Smooth muscle cell of the brain vasculature (primary cell): ENCODE measurements at regions not wholly inside any gene's neighbourhood (a gene's known extent, or its start where the extent isn't known, plus 50 kb on each side); places are given as distances from the start of the nearest gene placed in this dataset.

ENCODE experiments used
- DNase-seq: peaks from one replicate; pipeline ENCODE4 v3.0.0-alpha.2; 2012; ENCODE audit warnings: low read depth, low spot score

- DNase-seq: no peak
Observed at GRCh38 chr15:93880358-93880757, 351.0 kb upstream of the MCTP2 start.

DNA sequence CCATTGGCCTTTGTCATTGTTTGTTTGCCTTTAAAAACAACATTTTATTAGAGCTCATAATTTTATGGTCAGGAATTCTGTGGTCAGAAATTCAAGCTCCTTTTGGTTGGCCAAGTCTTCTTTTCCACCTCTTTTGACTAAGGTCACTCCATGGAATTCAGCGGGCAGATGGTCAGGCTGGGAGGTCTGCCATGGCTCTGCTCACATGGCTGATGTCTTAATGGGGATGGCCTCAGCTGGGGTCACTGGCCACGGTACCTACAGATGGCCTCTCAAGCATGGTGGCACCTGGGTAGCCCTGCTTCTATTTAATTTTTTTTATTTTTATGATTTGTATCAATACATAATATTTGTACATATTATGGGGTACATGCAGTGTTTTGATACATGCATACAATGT, 360.8 kb upstream of the MCTP2 start:
- no peak for DNase-seq

DNA sequence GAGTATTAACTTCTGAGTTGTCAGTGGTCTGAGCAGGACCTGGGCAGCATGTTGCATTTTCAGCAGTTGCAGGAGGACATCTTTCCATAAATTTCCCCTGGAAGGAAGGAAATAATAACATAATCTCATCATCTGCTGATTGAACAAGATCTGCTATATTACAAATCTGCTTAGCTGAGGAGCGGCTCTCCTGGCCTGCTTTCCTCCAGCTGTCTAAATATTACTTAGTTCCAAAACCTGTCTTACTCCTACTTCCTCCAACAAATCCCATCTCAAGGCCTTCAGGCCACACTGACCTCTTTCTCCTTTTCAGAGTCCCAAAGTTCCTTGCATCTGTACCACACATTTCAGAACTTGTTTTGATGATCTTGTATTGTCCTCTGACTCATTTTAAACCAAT, 364.4 kb upstream of the MCTP2 start:
- DNase-seq: no peak

- no peak for DNase-seq
Observed at GRCh38 chr15:93866476-93866875, 364.9 kb upstream of the MCTP2 start.

GRCh38 chr15:93865586-93865985, 365.8 kb upstream of the MCTP2 start:
- no peak for DNase-seq

- no peak for DNase-seq
Observed at GRCh38 chr15:93862791-93863190, 368.6 kb upstream of the MCTP2 start.

GRCh38 chr15:93861956-93862741, 369.2 kb upstream of the MCTP2 start:
- no peak for DNase-seq

DNA sequence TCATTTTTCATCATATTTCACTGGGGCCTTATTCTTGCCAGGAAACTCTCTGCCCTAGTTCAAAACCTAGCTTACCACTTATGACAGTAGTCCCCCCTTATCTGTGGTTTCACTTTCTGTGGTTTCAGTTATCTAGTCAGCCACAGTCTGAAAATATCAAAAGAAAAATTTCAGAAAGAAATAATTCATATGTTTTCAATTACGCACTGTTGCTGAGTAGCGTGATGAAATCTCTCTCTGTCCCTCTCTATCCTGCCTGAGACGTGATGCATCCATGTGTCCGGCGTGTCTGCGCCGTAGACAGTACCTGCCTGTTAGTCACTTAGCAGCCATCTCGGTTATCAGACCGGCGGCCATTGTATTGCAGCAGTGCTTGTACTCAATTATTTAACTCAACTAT, 369.9 kb upstream of the MCTP2 start:
- DNase-seq: no peak

GRCh38 chr15:93860701-93861100, 370.7 kb upstream of the MCTP2 start:
- DNase-seq: no peak

- DNase-seq: no peak
Observed at GRCh38 chr15:93859176-93859575, 372.2 kb upstream of the MCTP2 start.

DNA sequence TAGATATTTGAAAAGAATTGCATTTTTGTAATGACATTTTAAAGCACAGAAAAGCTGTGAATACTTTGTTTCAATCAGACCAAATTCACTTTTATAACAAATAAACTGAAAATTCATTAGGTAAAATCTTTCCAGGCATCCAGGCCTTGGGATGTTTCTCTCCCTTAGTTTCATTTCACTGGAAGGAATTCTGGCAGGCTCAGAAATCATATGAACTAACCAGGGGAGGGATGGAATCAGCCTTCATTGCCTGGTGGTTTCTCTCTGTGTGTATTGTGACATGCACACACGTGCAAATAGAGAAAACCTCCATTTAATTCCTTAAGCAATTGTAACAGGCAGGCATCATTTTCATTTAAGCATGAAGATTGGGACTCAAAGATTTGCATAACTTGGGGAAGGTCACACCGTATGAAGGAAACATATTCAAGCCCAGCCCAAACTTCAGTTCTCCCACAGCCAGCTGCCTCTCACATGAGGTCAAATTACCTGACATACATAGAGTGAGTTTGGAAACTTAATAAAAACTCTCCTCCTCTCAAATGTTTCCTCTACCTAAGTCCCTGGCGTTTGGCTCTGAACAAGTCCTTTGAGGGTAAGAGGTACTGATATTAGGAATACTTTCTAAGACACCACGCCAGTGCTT, 376.1 kb upstream of the MCTP2 start:
- DNase-seq: no peak

- no peak for DNase-seq
Observed at GRCh38 chr15:93854088-93854487, 377.3 kb upstream of the MCTP2 start.

GRCh38 chr15:93852761-93853160, 378.6 kb upstream of the MCTP2 start:
- DNase-seq: no peak

DNA sequence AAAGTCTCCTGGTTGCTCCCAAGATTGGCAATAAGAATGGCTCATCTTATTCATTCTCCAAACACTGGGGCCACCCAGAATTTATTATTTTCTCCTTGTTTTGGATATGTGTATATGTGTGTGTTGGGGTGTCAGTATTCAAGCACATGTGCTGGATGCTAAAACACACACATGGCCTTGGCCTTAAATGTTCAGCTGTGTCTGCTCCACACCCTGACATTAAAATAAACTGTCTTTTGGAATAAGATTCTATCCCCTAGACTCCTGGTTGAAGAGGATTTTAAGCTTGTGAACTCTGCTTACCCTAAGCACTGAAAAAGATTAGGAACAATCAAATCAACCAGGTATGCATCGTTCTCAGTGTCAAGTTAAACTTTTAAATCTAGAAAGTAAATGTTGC, 382.9 kb upstream of the MCTP2 start:
- DNase-seq: no peak

GRCh38 chr15:93848076-93848475, 383.3 kb upstream of the MCTP2 start:
- DNase-seq: no peak

DNA sequence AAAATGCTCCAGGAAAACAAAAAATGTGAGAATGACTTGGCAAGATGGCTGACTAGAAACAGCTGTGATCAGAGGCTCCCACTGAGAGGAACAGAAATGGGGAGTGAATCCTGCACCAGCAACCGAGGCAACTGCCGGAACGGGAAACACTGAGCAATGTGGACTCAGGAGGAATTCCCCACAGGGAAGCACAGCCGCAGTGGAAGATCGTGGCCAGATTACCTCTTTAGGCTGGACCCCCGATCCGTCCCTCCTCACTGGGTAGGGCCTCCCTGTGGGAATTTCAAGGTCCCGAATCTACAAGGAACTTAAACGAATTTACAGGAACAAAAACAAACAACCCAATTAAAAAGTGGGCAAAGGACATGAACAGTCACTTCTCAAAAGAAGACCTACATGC, 385.2 kb upstream of the MCTP2 start:
- DNase-seq: no peak

DNA sequence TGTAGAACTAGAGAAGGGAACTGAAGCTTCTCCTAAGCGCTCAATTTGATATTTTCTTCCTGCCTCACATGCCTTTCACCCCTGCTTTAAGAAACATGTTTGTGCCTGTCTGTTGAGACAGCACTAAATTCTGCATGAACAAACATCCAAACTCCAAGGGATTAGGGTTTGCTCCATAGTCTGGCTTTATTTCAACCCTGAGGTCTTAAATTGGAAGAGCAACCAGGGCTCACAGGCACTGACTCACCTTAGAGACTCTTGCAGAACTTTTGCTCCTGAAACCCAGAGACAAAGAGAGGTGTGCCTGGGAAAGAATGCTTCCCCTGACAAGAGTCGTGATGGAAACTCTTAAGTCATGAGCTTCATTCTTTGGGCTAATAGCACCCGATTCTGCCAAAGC, 393.9 kb upstream of the MCTP2 start:
- DNase-seq: no peak

DNA sequence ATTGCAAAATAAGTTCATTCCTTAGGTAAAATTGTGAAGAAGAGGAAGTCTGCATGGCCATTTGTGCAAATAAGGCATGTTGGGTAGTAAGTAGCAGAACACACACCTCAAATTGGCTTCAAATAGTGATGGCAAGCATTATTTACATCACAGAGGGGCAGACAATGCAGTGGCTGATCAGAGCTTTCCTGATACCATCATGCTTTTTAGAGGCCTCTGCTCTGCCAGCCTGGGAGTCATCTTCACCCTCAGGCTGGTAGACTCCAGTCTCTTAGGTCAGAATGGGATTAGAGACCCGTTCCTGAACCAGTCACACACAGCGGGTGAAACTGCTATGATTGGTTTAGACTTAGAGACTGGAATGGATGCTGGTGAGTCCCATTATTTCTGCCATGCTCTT, 396.0 kb upstream of the MCTP2 start:
- no peak for DNase-seq

DNA sequence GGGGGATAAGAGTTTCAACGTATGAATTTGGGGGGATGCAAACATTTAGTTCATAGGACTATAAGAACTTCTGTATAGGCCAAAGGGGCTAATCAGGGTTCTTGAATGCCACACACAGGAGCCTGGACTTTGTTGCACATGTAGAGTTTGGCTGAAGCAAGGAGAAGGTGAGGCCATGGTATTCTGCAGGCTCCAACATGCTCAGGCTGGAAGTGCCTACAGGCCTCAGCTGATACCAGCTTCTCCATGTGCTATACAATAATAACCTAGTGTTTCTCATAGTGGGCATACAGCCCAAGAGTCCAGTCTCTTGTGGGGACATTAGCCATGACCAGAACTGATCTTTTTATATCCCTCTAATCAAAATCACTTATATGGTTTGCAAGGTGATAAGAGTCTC, 399.7 kb upstream of the MCTP2 start:
- no peak for DNase-seq

DNA sequence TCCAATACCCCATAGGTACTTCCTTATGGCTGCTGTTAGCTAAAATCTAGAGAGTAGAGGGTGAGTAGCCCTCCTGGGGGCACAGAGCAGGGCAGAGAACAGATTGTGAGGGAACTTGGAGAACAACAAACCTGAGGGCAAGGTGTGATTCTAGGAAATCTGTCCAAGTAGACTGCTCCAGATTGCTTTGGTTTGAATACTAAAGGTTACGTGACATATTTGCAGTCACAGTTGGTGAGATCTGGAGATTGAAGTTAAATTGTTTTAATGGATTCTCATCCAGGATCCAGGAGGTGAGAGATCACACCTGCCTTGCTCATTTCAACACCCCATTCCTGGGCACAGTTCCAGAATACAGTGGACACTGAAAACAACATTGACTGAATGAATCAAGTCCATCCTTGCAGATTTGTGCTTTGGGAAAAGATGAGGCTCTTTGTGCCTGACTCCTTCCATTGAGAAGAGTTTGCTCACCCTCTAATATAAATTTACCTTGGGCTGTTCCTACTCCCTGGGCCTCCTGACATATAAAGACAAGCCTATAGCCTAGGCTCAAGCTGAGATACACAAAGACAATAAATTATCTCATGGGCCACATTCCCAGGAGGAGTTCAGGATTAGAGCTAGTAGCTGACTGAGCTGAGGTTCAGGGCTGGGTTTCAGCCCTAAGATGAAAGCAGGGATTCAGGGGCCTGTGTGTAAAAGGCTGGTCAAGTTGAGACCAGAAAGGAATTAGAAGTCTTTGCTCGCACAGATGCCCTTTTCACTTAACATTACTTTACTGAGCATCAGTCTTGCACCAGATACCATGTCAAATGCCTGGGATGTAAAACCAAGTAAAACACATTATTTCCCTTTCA, 400.9 kb upstream of the MCTP2 start:
- DNase-seq: no peak

DNA sequence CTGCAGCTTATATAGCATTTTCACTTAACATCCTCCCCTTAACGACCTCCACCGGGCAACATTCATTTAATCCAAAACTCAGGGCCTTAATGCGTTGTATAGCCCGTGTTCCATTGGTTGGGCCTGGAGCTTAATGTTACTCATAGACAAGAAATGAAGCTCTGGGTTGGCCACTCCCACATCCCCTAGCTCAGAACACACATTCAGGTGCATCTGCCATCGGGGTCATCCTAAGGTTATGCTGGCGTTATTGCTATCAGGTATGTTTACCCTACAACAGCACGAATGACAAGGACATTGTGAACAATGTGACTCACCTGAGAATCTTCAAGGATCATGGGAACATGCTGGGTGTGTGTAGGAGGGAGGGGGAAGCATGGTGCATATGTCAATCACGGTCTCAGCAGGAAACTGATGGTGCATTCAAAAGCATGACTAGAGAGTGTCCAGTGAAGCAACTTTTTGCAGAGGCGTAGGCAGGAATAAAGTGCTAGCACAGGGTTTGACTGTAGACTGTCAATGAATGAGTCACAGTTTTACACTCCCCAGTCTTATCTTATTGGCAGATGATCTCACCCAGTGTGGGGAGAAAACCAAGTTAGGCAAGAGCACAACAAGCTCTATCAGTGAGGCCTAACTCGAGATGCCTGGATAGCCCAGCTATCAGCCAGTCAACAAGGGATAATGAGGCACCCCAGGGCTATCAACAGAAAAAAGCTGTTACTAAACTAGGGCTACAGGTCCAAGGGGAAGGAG, 402.1 kb upstream of the MCTP2 start:
- DNase-seq: no peak

GRCh38 chr15:93826790-93827189, 404.6 kb upstream of the MCTP2 start:
- no peak for DNase-seq
